GM19238 (cell line): ENCODE measurements at regions not wholly inside any gene's neighbourhood (a gene's known extent, or its start where the extent isn't known, plus 50 kb on each side); places are given as distances from the start of the nearest gene placed in this dataset.

ENCODE experiments used
- DNase-seq: peaks from one replicate; pipeline ENCODE4 v3.0.0; 2011; ENCODE audit warnings: low spot score; ENCODE audit not compliant: insufficient read length

- no peak for DNase-seq
Observed at GRCh38 chr6:56407883-56408410, 160.6 kb upstream of the COL21A1 start.

GRCh38 chr6:56406276-56407269, 159.2 kb upstream of the COL21A1 start:
- no peak for DNase-seq

- DNase-seq, result no peak
Observed at GRCh38 chr6:56404599-56404998, 157.2 kb upstream of the COL21A1 start.

- DNase-seq, result no peak
Observed at GRCh38 chr6:56403745-56404144, 156.4 kb upstream of the COL21A1 start.

DNA sequence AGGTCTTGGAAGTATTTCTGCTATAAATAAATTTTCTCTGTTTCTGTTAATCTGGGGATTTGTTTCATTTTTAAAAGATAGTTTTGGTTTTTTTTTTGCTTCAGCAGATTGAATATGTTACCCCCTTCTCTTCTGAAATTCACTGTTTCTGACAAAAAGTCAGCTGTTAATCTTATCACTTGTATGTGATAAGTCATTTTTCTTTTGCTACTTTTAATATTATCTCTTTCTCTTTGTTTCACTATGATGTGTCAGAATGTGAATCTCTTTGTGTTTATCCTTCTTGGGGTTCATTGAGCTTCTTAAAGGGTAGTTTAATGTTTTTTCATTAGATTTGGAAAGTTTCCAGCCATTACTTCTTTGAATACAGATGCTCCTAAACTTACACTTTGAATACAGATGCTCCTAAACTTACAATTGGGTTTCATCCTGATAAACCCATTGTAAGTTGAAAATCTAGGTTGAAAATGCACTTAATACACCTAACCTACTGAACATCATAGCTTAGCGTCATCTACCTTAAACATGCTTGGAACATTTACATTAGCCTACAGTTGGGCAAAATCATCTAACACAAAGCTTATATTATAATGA, 154.2 kb upstream of the COL21A1 start:
- no peak for DNase-seq

- DNase-seq, result no peak
Observed at GRCh38 chr6:56400273-56400672, 152.9 kb upstream of the COL21A1 start.

GRCh38 chr6:56399672-56400263, 152.4 kb upstream of the COL21A1 start:
- DNase-seq, result no peak

GRCh38 chr6:56399250-56399671, 151.9 kb upstream of the COL21A1 start:
- DNase-seq, result no peak

- DNase-seq, result no peak
Observed at GRCh38 chr6:56396435-56396834, 149.1 kb upstream of the COL21A1 start.

DNA sequence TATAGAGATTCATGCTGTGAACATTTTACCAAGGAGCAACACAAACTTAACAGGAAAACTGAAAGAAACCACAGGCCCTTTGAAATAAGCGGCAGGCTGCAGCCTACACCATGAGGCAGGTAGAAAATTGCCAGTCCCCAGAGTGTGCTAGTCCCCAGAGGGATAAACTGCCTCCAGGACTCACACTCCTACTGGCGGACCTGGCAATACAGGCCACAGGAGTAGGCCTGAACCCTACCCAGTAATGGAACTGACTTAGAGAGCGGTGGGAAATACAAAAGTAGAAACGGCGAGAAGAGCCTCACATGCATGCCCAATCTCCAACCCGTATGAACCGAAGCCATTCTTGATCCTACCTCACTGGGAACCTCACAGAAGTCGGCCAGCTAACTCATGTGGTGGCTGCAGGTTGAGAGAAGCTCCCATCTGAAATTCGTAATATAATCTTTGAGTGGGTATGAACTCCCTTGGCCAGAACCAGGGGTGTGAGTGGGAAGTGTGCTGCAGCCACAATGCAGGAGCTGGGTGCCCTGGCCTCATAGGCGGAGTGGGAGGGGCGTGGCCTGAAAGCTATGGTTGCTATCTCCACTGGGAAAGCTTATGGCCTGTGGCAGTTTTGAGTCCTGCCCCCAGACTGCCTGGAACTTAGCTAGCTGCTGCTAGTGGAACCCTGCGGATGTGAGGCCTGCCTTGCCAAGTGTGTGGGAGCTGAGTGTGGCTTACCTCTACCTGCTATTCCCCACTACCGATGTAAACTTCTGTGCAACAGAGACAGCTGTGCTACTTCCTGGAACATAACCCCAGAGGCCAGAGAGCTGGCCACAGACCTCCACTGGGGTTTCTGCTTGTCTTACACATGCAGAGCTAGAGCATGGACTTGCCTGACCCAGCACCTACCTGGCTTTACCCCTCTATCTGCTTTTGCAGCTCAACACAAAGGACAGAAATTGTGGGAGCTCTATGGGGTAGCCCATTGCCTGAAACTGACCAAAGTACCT, 146.5 kb upstream of the COL21A1 start:
- DNase-seq, result no peak

GRCh38 chr6:56388415-56388755, 141.0 kb upstream of the COL21A1 start:
- DNase-seq, result no peak

GRCh38 chr6:56387621-56388414, 140.4 kb upstream of the COL21A1 start:
- no peak for DNase-seq

DNA sequence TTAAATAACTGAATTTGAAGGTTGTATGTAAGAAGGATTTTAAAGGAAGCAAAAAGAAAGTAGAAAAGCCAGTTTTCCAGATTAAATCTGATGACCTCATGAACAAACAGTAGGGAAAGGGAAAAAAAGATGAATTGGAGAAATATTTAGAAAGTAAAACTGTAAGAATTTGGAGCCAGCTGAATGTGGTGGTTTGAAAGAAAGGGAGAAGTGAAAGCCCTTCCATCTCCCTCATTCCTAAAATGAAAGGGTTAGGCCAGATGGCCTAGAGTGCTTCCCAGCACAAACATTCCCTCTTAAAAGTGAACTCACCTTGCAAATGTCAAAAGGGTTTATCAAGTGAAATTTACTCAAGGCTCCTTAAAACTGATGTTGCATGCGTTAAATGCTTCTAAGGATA, 139.3 kb upstream of the COL21A1 start:
- no peak for DNase-seq

- no peak for DNase-seq
Observed at GRCh38 chr6:56385981-56386593, 138.7 kb upstream of the COL21A1 start.

GRCh38 chr6:56383160-56383559, 135.8 kb upstream of the COL21A1 start:
- DNase-seq, result no peak

DNA sequence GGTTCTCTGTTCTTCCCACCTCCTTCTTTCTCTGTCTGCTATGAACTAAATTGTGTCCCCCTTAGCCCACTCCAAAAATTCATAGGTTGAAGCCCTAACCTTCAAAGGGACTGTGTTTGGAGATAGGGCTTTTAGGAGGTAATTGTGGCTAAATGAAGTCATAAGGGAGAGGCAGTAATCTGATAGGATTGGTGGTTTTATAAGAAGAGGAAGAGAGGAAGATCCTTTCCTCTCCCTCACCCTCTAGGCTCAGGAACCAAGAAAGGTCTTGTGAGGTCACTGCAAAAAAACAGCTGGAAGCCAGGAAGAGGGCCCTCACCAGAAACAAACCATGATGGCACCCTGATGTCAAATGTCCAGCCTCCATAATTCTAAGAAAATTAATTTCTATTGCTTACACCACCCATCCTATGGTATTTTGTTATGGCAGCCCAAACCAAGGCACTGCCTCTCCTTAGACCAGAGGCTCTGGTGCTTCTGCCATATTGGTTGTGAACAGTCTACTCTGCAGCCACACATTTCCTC, 135.1 kb upstream of the COL21A1 start:
- no peak for DNase-seq

- DNase-seq, result no peak
Observed at GRCh38 chr6:56381801-56382251, 134.4 kb upstream of the COL21A1 start.

- DNase-seq, result no peak
Observed at GRCh38 chr6:56380476-56380875, 133.1 kb upstream of the COL21A1 start.

DNA sequence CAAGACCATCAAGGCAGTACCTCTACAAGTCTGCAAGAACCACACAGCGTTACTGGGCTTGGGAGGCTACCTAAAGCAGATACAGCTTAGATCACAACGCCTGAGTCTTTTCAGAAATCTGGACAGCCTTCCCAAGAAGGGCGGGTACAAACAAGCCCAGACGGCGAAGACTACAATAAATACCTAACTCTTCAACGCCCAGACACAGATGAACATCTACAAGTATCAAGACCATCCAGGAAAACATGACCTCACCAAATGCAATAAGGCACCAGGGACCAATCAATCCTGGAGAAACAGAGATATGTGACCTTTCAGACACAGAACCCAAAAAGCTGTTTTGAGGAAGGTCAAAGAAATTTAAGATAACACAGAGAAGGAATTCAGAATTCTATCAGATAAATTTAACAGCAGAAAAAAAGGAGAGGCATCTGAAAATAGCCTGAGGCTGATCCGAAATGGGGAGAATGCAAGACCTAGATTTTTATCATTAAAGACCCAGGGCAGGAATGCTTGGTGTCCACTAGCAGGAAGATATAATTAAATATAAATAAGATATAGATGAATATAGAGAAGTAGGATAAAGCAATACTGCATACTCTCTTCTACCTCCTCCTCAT, 131.7 kb upstream of the COL21A1 start:
- no peak for DNase-seq
